Fibroblast of pulmonary artery (primary cell): ENCODE measurements at regions not wholly inside any gene's neighbourhood (a gene's known extent, or its start where the extent isn't known, plus 50 kb on each side); places are given as distances from the start of the nearest gene placed in this dataset.

ENCODE experiments used
- DNase-seq: peaks from one replicate; pipeline ENCODE4 v3.0.0-alpha.2; 2010; ENCODE audit warnings: low read depth
- H3K4me3 ChIP-seq: replicated peaks from 2 replicates; pipeline ENCODE4 v1.5.1; 2011; ENCODE audit warnings: low read depth, mild to moderate bottlenecking, control low read depth, low read length, moderate library complexity
- CTCF ChIP-seq: IDR thresholded peaks from 2 replicates; pipeline ENCODE4 v1.5.1; 2011; ENCODE audit warnings: mild to moderate bottlenecking, control low read depth, low read length, inconsistent platforms; ENCODE audit errors: missing control alignments

DNA sequence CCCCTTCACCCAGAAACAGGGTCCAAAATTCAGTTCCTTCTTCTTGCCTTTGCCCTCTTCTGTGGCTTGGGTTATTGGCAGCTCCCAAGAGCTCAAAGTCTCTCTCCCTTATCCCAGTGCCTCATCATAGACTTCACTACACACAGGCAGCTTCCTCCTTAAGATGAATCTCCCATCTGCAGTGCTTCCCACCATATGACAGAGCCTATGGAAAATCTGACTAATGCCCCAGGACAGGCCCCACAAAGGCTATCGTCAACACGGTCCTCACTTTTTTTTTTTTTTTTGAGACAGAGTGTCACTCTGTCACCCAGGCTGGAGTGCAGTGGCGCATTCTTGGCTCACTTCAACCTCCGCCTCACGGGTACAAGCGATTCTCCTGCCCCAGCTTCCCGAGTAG is 194.1 kb downstream of the MEX3B start:
- DNase-seq, result no peak
- no peak for TF ChIP-seq CTCF
- H3K4me3 ChIP-seq, result no peak overlapping the region

DNA sequence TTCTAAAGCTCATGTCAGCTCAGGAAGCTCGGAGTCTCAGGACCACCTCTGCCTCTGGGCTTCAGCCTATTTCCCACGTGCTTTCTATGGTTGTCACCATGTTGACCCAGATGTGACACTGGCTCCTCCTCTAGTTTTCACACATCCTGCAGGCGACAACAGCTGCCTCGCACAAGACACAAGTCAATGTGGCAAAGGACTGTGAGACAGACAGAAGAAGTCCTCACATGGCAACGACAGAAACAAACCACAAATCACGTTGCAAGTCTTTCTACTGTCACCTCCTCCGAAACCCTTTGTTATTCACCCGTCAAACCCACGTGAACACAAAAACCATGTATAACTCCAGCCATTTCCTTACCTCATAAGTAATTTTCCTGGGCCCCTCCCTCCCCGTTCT is 194.5 kb downstream of the MEX3B start:
- H3K4me3 ChIP-seq, result no peak overlapping the region
- no peak for DNase-seq

DNA sequence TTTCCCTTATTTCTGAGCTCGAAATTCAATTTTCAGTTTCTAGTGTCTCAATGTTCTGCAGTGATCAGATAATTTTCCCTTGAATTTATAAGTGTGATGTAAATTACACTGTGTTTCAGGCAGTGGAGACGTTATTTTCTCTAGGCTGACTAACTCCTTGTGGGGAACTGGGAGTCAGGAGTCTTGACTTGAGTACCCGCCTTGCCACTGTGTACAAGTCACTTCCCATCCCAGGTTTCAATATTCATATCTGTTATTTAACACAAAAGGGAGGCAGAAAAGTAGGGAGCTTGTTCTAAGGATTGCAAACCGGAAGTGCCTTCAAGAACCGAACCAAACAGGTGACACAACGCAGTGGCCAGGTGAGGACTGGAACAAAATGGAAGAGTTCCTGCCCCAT is 196.5 kb downstream of the MEX3B start:
- TF ChIP-seq CTCF, result no peak
- DNase-seq, result no peak
- no peak overlapping the region for H3K4me3 ChIP-seq

More for the DNA sequence above, 194.5 kb downstream of the MEX3B start:
- no peak for TF ChIP-seq CTCF

- H3K4me3 ChIP-seq, result no peak overlapping the region
- DNase-seq, result no peak
- no peak for TF ChIP-seq CTCF
Measured at GRCh38 chr15:81848701-81849100, 197.1 kb downstream of the MEX3B start.

GRCh38 chr15:81843757-81844407 is 201.9 kb downstream of the MEX3B start:
- no peak overlapping the region for H3K4me3 ChIP-seq
- no peak for DNase-seq
- no peak for TF ChIP-seq CTCF

- TF ChIP-seq CTCF, result no peak
- DNase-seq, result no peak
- H3K4me3 ChIP-seq, result no peak overlapping the region
Measured at GRCh38 chr15:81843226-81843625, 202.6 kb downstream of the MEX3B start.

- no peak for TF ChIP-seq CTCF
- DNase-seq, result no peak
- H3K4me3 ChIP-seq, result no peak overlapping the region
Measured at GRCh38 chr15:81839387-81839786, 206.4 kb downstream of the MEX3B start.
